ENCODE measurements at regions not wholly inside any gene's neighbourhood (a gene's known extent, or its start where the extent isn't known, plus 50 kb on each side); places are given as distances from the start of the nearest gene placed in this dataset.

- DNase-seq (no peak), ATAC-seq (no peak)
- Mint-ChIP-seq H3K9me3 (no peaks in the 10 kb centered on the region), H3K4me3 (no peak overlapping the region), H3K4me1 (ENCODE audit: low read depth) (no peaks in the 10 kb centered on the region), H3K27me3 (ENCODE audit: low read depth) (peaks cover 3% of the 10 kb centered on the region), H3K36me3 (ENCODE audit: insufficient read depth) (no peaks in the 10 kb centered on the region)
Observed at GRCh38 chr22:49163258-49163959, 664.3 kb downstream of the BRD1 start.

- Mint-ChIP-seq H3K4me3 (no peak overlapping the region), H3K36me3 (ENCODE audit: insufficient read depth) (no peaks in the 10 kb centered on the region), H3K27me3 (ENCODE audit: low read depth) (peaks cover 7% of the 10 kb centered on the region), H3K4me1 (ENCODE audit: low read depth) (no peaks in the 10 kb centered on the region), H3K9me3 (no peaks in the 10 kb centered on the region)
- ATAC-seq (no peak), DNase-seq (no peak)
Observed at GRCh38 chr22:49162841-49163240, 664.8 kb downstream of the BRD1 start.

- DNase-seq (no peak), ATAC-seq (no peak)
- H3K9me3 Mint-ChIP-seq, result no peaks in the 10 kb centered on the region
- H3K4me3 Mint-ChIP-seq, result no peak overlapping the region
- H3K27me3 Mint-ChIP-seq (ENCODE audit: low read depth), result peaks cover 10% of the 10 kb centered on the region
- no peaks in the 10 kb centered on the region for H3K4me1 Mint-ChIP-seq (ENCODE audit: low read depth)
- H3K36me3 Mint-ChIP-seq (ENCODE audit: insufficient read depth), result no peaks in the 10 kb centered on the region
Observed at GRCh38 chr22:49161002-49161850, 666.4 kb downstream of the BRD1 start.

GRCh38 chr22:49160261-49161001 is 667.2 kb downstream of the BRD1 start:
- no peaks in the 10 kb centered on the region for H3K4me1 Mint-ChIP-seq (ENCODE audit: low read depth)
- no peak overlapping the region for H3K4me3 Mint-ChIP-seq
- no peak for ATAC-seq
- no peaks in the 10 kb centered on the region for H3K9me3 Mint-ChIP-seq
- no peaks in the 10 kb centered on the region for H3K36me3 Mint-ChIP-seq (ENCODE audit: insufficient read depth)
- DNase-seq, result no peak
- H3K27me3 Mint-ChIP-seq (ENCODE audit: low read depth), result peaks cover 10% of the 10 kb centered on the region

- no peaks in the 10 kb centered on the region for H3K36me3 Mint-ChIP-seq (ENCODE audit: insufficient read depth)
- no peaks in the 10 kb centered on the region for H3K4me1 Mint-ChIP-seq (ENCODE audit: low read depth)
- peaks cover 10% of the 10 kb centered on the region for H3K27me3 Mint-ChIP-seq (ENCODE audit: low read depth)
- no peaks in the 10 kb centered on the region for H3K9me3 Mint-ChIP-seq
- ATAC-seq (no peak), DNase-seq (no peak)
- no peak overlapping the region for H3K4me3 Mint-ChIP-seq
Observed at GRCh38 chr22:49159711-49160110, 668.0 kb downstream of the BRD1 start.

- Mint-ChIP-seq H3K4me3 (no peak overlapping the region), H3K4me1 (ENCODE audit: low read depth) (no peaks in the 10 kb centered on the region), H3K36me3 (ENCODE audit: insufficient read depth) (no peaks in the 10 kb centered on the region), H3K27me3 (ENCODE audit: low read depth) (peaks cover 10% of the 10 kb centered on the region), H3K9me3 (no peaks in the 10 kb centered on the region)
- no peak for DNase-seq
- ATAC-seq, result no peak
Observed at GRCh38 chr22:49158741-49159564, 668.7 kb downstream of the BRD1 start.

GRCh38 chr22:49157529-49158339 is 669.9 kb downstream of the BRD1 start:
- Mint-ChIP-seq H3K4me1 (ENCODE audit: low read depth) (no peaks in the 10 kb centered on the region), H3K9me3 (no peaks in the 10 kb centered on the region), H3K36me3 (ENCODE audit: insufficient read depth) (no peaks in the 10 kb centered on the region), H3K27me3 (ENCODE audit: low read depth) (peaks cover 10% of the 10 kb centered on the region), H3K4me3 (no peak overlapping the region)
- DNase-seq, result no peak
- ATAC-seq, result no peak

GRCh38 chr22:49156662-49157285 is 670.9 kb downstream of the BRD1 start:
- H3K4me3 Mint-ChIP-seq, result no peak overlapping the region
- DNase-seq, result no peak
- no peaks in the 10 kb centered on the region for H3K4me1 Mint-ChIP-seq (ENCODE audit: low read depth)
- H3K36me3 Mint-ChIP-seq (ENCODE audit: insufficient read depth), result no peaks in the 10 kb centered on the region
- no peaks in the 10 kb centered on the region for H3K9me3 Mint-ChIP-seq
- no peak for ATAC-seq
- peaks cover 10% of the 10 kb centered on the region for H3K27me3 Mint-ChIP-seq (ENCODE audit: low read depth)

- DNase-seq, result no peak
- Mint-ChIP-seq H3K9me3 (no peaks in the 10 kb centered on the region), H3K4me3 (no peak overlapping the region), H3K36me3 (ENCODE audit: insufficient read depth) (no peaks in the 10 kb centered on the region), H3K27me3 (ENCODE audit: low read depth) (peaks cover 10% of the 10 kb centered on the region), H3K4me1 (ENCODE audit: low read depth) (no peaks in the 10 kb centered on the region)
- ATAC-seq, result no peak
Observed at GRCh38 chr22:49155770-49156580, 671.7 kb downstream of the BRD1 start.

DNA sequence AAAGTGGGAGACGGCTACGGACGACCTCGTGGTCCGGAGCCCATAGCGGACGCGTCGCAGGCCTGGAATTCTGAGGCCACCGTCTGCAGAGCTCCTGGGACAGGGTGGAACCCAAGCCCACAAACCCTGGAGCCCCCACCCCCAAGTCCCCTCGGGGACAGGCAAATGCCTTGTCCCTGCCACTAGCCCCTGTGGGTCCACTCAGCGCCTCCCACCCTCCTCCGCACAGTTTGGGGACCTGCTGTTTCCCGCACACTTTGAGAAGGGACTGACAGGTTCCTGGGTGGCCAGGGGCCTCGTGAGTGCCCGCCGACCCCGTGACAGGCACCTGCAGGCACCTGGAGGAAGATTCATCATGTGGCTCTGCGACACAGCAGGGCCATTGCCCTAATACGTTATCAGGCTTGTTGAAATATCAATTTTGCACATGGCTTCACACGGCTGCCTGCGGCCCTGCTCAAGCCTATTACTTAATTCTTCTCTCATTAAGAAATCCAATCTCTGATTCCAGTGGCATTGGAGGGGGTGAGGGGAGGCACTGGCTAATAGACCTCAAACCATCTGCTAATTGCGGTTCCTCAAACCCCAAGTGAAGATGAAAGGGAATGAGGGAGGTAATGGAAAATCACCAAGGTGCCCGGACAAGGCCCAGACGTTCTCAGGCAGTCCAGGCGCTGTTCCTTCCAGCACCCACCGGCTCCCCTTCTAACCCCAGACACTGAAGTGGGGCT is 672.5 kb downstream of the BRD1 start:
- H3K36me3 Mint-ChIP-seq (ENCODE audit: insufficient read depth), result no peaks in the 10 kb centered on the region
- no peak for ATAC-seq
- H3K4me3 Mint-ChIP-seq, result no peak overlapping the region
- H3K27me3 Mint-ChIP-seq (ENCODE audit: low read depth), result peaks cover 7% of the 10 kb centered on the region
- H3K4me1 Mint-ChIP-seq (ENCODE audit: low read depth), result no peaks in the 10 kb centered on the region
- H3K9me3 Mint-ChIP-seq, result no peaks in the 10 kb centered on the region
- no peak for DNase-seq

- H3K4me3 Mint-ChIP-seq, result no peak overlapping the region
- no peaks in the 10 kb centered on the region for H3K36me3 Mint-ChIP-seq (ENCODE audit: insufficient read depth)
- H3K27me3 Mint-ChIP-seq (ENCODE audit: low read depth), result peaks cover 7% of the 10 kb centered on the region
- no peaks in the 10 kb centered on the region for H3K4me1 Mint-ChIP-seq (ENCODE audit: low read depth)
- H3K9me3 Mint-ChIP-seq, result no peaks in the 10 kb centered on the region
- ATAC-seq, result no peak
- DNase-seq, result no peak
Observed at GRCh38 chr22:49154433-49154832, 673.2 kb downstream of the BRD1 start.

GRCh38 chr22:49153921-49154320 is 673.8 kb downstream of the BRD1 start:
- Mint-ChIP-seq H3K4me3 (no peak overlapping the region), H3K4me1 (ENCODE audit: low read depth) (no peaks in the 10 kb centered on the region), H3K36me3 (ENCODE audit: insufficient read depth) (no peaks in the 10 kb centered on the region), H3K27me3 (ENCODE audit: low read depth) (peaks cover 7% of the 10 kb centered on the region), H3K9me3 (no peaks in the 10 kb centered on the region)
- DNase-seq, result no peak
- ATAC-seq, result no peak
